COLO668 (cell line): ENCODE measurements at regions not wholly inside any gene's neighbourhood (a gene's known extent, or its start where the extent isn't known, plus 50 kb on each side); places are given as distances from the start of the nearest gene placed in this dataset.
"Not testable (repeated sequence)": the region's sequence is repeated elsewhere in the genome, so short reads cannot be mapped to it uniquely, and the experiment has no call there.

Experiments used
- DNase-seq: peaks from one replicate; lab custom pipeline; 2025; ENCODE audit not compliant: unreplicated experiment; lab: John Stamatoyannopoulos, UW

- no peak for DNase-seq
Observed at GRCh38 chr10:65394502-65395297, 1531.1 kb upstream of the LRRTM3 start.

DNA sequence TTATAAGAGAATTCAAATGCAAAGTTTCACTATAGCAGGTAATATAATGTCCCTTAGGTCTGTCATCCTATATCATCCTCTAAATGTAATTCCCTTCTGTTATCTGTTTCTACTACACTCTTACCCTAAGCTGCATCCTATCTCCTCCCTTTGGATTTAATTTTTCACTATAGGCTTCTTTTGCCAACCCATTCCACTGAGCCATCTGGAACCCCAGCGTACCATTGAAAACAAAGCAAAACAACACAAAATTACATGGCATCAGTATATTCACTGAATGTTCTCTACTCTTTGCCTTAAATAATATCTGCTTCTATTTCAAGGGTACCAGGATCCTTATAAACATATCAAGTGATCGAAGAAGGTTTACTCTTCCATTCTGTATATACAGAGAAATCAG, 1530.2 kb upstream of the LRRTM3 start:
- no peak for DNase-seq

DNA sequence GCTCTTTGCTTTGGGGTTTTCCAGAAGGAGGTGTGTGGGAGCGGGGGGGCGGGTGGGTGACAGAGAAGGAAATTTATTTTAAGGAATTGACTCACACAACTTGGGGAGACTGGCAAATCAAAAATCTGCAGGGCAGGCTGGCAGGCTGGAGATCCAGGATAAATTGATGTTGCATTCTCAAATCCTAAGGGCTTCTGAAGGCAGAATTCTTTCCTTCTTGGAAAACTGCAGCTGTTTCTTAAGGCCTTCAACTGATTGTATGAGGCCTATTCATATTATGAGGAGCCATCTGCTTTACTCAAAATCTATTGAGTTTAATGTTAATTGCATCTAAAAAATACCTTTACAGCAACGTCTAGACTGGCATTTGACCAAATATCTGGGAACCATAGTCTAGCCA, 1528.8 kb upstream of the LRRTM3 start:
- DNase-seq = no peak

- no peak for DNase-seq
Observed at GRCh38 chr10:65408401-65408800, 1517.4 kb upstream of the LRRTM3 start.

- DNase-seq = no peak
Observed at GRCh38 chr10:65413001-65413400, 1512.8 kb upstream of the LRRTM3 start.

DNA sequence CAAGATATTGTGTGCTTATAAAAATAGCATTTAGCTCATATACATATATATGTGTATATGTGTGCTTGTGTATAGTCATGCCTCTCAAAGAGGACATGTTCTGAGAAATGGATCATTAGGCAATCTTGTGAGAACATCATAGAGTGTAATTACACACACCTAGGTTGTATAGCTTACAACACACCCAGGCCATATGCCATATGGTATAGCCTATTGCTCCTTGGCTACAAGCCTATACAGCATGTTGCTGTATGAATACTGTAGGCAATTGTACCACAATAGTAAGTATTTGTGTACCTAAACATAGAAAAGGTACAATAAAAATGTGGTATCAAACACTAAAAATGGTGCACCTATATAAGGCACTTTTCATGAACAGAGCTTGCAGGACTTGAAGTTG, 1510.5 kb upstream of the LRRTM3 start:
- DNase-seq = no peak

DNA sequence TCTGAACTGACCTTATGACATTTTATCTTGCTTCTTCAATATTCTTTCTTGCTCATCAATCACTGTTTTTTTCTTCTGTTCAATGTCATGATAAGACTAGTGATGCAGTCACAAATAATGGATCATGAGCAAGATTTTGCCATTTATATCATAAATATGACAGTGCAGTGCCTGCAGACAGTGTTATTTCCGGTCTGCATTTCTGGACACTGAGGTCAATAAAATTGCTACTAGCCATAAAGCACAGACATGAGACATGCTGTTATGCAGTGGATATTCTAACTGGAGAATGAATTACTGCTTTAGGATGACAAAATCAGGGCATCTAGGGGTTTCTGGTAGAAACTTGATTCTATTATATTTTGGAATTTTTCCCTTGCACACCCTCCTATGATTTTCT, 1509.7 kb upstream of the LRRTM3 start:
- no peak for DNase-seq

GRCh38 chr10:65419629-65420028, 1506.2 kb upstream of the LRRTM3 start:
- DNase-seq = no peak

DNA sequence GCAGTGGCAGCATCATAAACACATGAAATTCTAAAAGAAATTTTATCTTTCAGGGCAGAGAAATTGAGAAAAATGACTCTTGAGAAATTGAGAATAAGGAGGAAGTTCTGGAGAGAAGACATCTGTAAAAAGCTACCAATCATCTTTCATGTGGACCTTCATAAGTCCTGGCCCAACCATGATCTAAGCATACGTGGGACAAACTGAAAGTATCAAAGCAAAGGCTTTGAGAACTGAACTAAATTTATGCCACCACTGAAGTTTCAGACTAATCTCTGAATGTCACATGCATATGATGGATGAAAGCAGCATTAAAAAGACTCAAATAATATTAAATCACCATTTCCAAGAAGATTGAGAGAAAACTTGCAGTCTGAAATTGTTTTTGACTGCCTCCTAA, 1502.8 kb upstream of the LRRTM3 start:
- no peak for DNase-seq

DNA sequence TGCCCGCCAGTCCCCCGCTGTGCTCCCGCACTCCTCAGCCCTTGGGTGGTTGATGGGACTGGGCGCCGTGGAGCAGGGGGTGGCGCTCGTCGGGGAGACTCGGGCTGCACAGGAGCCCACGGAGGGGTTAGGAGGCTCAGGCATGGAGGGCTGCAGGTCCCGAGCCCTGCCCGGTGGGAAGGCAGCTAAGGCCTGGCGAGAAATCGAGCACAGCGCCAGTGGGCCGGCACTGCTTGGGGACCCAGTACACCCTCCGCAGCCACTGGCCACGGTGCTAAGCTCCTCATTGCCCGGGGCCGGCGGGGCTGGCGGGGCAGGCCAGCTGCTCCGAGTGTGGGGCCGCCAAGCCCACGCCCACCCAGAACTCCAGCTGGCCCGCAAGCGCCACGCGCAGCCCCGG, 1496.5 kb upstream of the LRRTM3 start:
- not testable (repeated sequence) for DNase-seq

GRCh38 chr10:65430979-65431378, 1494.9 kb upstream of the LRRTM3 start:
- DNase-seq = no peak

- DNase-seq = no peak
Observed at GRCh38 chr10:65470986-65471385, 1454.8 kb upstream of the LRRTM3 start.

DNA sequence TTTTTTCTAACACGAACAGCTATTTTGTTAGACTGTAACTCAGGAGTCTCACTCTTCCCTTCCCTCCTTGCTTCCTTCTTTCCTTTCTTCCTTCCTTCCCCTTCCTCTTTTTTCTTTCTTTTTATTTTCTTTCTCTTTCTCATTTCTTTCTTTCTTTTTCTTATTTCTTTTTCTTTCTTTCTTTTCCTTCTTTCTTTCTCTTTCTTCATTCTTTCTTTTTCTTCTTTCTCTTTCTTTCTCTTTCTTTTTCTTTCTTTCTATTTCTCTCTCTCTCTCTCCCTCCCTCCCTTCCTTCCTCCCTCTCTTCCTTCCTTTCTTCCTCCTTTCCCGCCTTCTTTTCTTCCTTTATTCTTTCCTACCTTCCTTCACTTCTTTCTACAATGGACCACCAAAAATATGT, 1443.0 kb upstream of the LRRTM3 start:
- DNase-seq = no peak

DNA sequence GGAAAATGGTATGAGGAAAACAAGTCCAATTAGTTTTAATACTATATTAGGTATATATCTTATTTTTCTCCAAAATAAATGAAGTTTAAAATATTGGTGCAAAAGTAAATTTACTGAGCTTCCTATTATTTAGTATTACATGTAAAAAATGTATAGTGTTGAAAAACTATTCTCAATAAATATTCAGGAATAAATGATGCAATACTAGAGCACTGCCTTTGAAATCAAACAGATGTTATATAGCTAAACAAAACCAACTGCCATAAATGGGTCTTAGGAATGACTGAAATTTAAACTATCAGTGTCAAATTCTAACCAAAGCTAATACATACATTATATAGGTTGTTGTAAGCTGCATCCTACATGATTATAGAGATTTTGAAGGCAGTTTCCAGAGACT, 1434.0 kb upstream of the LRRTM3 start:
- no peak for DNase-seq

GRCh38 chr10:65496541-65496940, 1429.3 kb upstream of the LRRTM3 start:
- no peak for DNase-seq

DNA sequence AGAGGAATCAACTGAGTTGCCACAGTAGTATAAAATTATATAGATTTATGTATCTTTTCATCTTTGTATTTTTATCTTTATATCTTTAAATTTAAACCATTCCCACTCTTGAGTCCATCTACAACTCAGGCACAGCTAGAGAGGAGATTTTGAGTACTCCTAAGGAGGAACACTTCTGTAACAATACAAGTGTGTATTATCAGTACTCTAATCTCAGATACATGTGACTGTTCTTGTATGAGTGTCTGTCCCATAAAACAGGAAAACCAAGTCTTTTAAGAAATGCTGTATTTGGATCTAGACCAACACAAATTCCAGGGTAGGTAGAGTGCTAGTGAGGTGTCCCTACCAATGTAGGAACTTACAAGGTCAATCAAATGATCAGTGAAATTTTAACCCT, 1428.0 kb upstream of the LRRTM3 start:
- no peak for DNase-seq

GRCh38 chr10:65500716-65501115, 1425.1 kb upstream of the LRRTM3 start:
- DNase-seq = no peak

- no peak for DNase-seq
Observed at GRCh38 chr10:65501259-65501658, 1424.6 kb upstream of the LRRTM3 start.

DNA sequence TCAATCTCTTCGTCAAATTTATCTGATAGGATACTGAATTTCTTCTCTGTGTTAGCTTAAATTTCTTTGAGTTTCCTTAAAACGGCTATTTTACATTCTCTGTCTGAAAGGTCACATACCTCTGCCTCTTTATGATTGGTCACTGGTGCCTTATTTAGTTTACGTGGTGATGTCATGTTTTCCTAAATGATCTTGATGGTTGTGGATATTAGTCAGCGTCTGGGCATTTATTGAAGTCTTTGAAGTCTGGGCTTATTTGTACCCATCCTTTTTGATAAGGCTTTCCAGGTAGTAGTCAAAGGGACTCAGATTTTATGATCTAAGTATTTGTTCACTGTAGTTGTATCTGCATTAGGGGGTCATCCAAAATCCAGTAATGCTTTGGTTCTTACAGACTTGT, 1407.5 kb upstream of the LRRTM3 start:
- no peak for DNase-seq

DNA sequence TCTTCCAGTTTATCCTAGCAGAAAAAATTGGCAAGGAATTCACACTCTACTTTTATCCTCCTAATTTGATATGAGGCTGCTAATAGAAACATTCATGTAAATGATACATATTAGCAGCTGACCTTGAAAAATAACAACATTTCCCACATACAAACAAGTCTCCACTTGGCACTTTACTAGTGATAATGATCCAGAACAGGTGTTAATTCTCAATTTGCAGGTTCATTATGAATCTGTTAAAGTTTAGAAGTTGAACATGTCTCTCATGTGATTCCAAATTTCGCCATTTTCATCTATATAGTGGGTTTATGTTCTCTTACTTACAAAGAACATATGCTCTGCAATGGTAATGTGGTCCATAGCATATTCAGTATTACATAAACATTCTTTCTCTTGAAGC, 1396.8 kb upstream of the LRRTM3 start:
- no peak for DNase-seq

DNA sequence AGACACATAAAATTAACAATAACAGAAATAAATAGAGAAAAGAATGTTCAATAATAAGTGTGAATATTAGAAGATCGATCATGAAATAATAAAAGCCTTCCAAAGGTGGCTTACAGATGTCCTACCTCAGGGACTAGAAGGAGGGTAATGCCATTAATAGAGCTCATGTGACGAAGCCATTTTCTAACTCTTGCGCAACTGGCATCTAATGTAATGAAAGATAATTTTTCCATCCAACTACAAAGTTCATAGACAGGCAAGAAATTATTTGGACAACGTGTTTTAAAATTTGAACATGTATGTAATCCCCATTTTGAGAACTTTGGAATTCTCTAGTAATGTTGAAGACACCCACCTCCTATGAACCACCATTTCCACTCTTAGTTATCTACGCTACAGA, 1394.3 kb upstream of the LRRTM3 start:
- no peak for DNase-seq

GRCh38 chr10:65534771-65535170, 1391.1 kb upstream of the LRRTM3 start:
- DNase-seq = no peak

GRCh38 chr10:65544756-65545155, 1381.1 kb upstream of the LRRTM3 start:
- DNase-seq = no peak
